SK-N-SH treated with all-trans-retinoic acid at 6 μM for 48 hours (cell line): ENCODE measurements at regions not wholly inside any gene's neighbourhood (a gene's known extent, or its start where the extent isn't known, plus 50 kb on each side); places are given as distances from the start of the nearest gene placed in this dataset.

Source experiments
- CREB5 ChIP-seq: fragments of 250-450 bp; sonication (Bioruptor Pico); IDR thresholded peaks from 2 replicates; pipeline ENCODE4 v1.5.1; 2020; ENCODE audit warnings: low read depth, mild to moderate bottlenecking, moderate library complexity
- PATZ1 ChIP-seq: fragments of 250-450 bp; sonication (Bioruptor Pico); IDR thresholded peaks from 2 replicates; pipeline ENCODE4 v1.8.0; 2020; ENCODE audit warnings: mild to moderate bottlenecking, moderate library complexity, borderline replicate concordance
- PPARA ChIP-seq: fragments of 250-450 bp; sonication (Bioruptor Pico); IDR thresholded peaks from 2 replicates; pipeline ENCODE4 v1.5.0; 2020; ENCODE audit warnings: mild to moderate bottlenecking, borderline replicate concordance

- no peak for TF ChIP-seq CREB5 (CRISPR knock-in tag)
- no peak for TF ChIP-seq PPARA (CRISPR knock-in tag)
- no peak for TF ChIP-seq PATZ1 (CRISPR knock-in tag)
Measured at GRCh38 chrX:115472131-115472530, 88.8 kb upstream of the PLS3 start.
